ENCODE measurements at regions not wholly inside any gene's neighbourhood (a gene's known extent, or its start where the extent isn't known, plus 50 kb on each side); places are given as distances from the start of the nearest gene placed in this dataset.

GRCh38 chr17:43316522-43317142, 82.2 kb upstream of the ARL4D start (continued):
- TF ChIP-seq, protein P1, sequence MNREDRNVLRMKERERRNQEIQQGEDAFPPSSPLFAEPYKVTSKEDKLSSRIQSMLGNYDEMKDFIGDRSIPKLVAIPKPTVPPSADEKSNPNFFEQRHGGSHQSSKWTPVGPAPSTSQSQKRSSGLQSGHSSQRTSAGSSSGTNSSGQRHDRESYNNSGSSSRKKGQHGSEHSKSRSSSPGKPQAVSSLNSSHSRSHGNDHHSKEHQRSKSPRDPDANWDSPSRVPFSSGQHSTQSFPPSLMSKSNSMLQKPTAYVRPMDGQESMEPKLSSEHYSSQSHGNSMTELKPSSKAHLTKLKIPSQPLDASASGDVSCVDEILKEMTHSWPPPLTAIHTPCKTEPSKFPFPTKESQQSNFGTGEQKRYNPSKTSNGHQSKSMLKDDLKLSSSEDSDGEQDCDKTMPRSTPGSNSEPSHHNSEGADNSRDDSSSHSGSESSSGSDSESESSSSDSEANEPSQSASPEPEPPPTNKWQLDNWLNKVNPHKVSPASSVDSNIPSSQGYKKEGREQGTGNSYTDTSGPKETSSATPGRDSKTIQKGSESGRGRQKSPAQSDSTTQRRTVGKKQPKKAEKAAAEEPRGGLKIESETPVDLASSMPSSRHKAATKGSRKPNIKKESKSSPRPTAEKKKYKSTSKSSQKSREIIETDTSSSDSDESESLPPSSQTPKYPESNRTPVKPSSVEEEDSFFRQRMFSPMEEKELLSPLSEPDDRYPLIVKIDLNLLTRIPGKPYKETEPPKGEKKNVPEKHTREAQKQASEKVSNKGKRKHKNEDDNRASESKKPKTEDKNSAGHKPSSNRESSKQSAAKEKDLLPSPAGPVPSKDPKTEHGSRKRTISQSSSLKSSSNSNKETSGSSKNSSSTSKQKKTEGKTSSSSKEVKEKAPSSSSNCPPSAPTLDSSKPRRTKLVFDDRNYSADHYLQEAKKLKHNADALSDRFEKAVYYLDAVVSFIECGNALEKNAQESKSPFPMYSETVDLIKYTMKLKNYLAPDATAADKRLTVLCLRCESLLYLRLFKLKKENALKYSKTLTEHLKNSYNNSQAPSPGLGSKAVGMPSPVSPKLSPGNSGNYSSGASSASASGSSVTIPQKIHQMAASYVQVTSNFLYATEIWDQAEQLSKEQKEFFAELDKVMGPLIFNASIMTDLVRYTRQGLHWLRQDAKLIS (CRISPR knock-in tag; IDR thresholded peaks at IDR 0.05; ENCODE audit: borderline replicate concordance), result no peak
- TF ChIP-seq NFE2L1 (CRISPR knock-in tag; IDR thresholded peaks at IDR 0.05) (no peak), FOXK1 (CRISPR knock-in tag; IDR thresholded peaks at IDR 0.05) (no peak)

DNA sequence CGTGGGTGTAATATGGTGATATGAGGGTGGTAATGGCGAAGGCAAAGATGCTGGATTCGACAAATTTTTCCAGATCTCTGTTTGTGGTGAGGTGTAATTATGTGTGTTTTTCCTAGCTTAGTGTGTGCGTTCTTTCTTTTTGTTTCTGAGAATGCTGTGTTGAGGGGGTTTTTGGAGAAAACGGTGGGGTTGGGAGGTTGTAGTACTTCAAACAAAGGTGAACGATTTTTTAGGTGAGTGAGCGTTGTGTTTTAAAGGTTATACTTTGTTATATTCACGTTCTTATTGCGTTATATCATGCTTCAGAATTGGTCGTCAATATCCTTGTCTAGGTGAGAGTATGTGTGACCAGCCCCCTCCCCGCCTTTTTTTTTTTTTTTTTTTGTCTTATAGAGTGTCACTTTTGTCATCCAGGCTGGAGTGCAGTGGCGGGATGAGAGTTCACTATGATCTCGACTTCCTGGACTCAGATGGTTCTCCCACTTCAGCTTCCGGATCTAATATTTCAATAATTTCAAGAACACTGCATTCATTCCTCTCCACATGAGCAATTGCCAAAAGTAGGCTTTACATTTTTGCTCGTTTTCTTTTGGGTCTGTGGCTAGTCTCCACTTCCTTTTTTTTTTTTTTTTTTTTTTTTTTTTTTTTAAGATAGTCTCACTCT, 82.2 kb upstream of the RNU2-1 start:
- POLR2A ChIA-PET, result interaction anchor here (0.5 to 2.4 kb wide), 16 partner anchors 52 to 374 kb away, joined by 3 to 14 read pairs (median 5); partner anchors contain the start of genes ARL4D, BRCA1, RND2 and RPL27
- no peak overlapping the region for H3K27ac Mint-ChIP-seq
- DNase-seq (ENCODE audit: low spot score) (no peak), ATAC-seq (no peak)
- CTCF ChIA-PET, result interaction anchor here (0.7 to 3.6 kb wide), 5 partner anchors 104 to 318 kb away, joined by 3 to 13 read pairs (median 4); partner anchors contain the start of genes RPL27 and TMEM106A
- peaks cover 17% of the 10 kb centered on the region for H3K36me3 Mint-ChIP-seq
- peaks cover 14% of the 10 kb centered on the region for H3K9me3 Mint-ChIP-seq
- TF ChIP-seq MAX (CRISPR knock-in tag; IDR thresholded peaks at IDR 0.05) (no peak), ZNF671 (CRISPR knock-in tag; IDR thresholded peaks at IDR 0.05) (no peak), MYBL2 (CRISPR knock-in tag; IDR thresholded peaks at IDR 0.05) (no peak), FOXJ3 (CRISPR knock-in tag; IDR thresholded peaks at IDR 0.05; ENCODE audit: borderline replicate concordance) (no peak), FOXP1 (CRISPR knock-in tag; IDR thresholded peaks at IDR 0.05; ENCODE audit: borderline replicate concordance) (no peak), TCF7 (CRISPR knock-in tag; IDR thresholded peaks at IDR 0.05; ENCODE audit: low read depth) (no peak), ESRRA (CRISPR knock-in tag; IDR thresholded peaks at IDR 0.05; ENCODE audit: borderline replicate concordance) (no peak), ZBTB21 (CRISPR knock-in tag; IDR thresholded peaks at IDR 0.05; ENCODE audit: borderline replicate concordance) (no peak), ZNF416 (CRISPR knock-in tag; IDR thresholded peaks at IDR 0.05) (no peak), CREB1 (CRISPR knock-in tag; IDR thresholded peaks at IDR 0.05) (no peak), ZNF396 (CRISPR knock-in tag; IDR thresholded peaks at IDR 0.05; ENCODE audit: borderline replicate concordance) (no peak)
- H3K27me3 Mint-ChIP-seq (ENCODE audit: low read depth), result peaks cover 10% of the 10 kb centered on the region
- peaks cover 3% of the 10 kb centered on the region; the same call in 1 of the 2 replicates for H3K4me1 Mint-ChIP-seq
- H3K4me3 Mint-ChIP-seq, result no peak overlapping the region

- no peak for DNase-seq (ENCODE audit: low spot score)
- Mint-ChIP-seq H3K4me3 (no peak overlapping the region), H3K9me3 (peaks cover 13% of the 10 kb centered on the region), H3K27me3 (ENCODE audit: low read depth) (peaks cover 10% of the 10 kb centered on the region), H3K4me1 (peaks cover 3% of the 10 kb centered on the region; the same call in 1 of the 2 replicates), H3K36me3 (peaks cover 16% of the 10 kb centered on the region), H3K27ac (no peak overlapping the region)
- POLR2A ChIA-PET, result interaction anchor here (0.6 to 2.4 kb wide), 13 partner anchors 53 to 317 kb away, joined by 3 to 14 read pairs (median 5); partner anchors contain the start of genes BRCA1, RPL27, TMEM106A and VAT1
- ATAC-seq, result no peak
- CTCF ChIA-PET, result interaction anchor here (0.7 to 3.6 kb wide), 5 partner anchors 104 to 317 kb away, joined by 3 to 13 read pairs (median 4); partner anchors contain the start of genes RPL27 and TMEM106A
- TF ChIP-seq FOXK1 (CRISPR knock-in tag; IDR thresholded peaks at IDR 0.05) (no peak), TEAD4 (CRISPR knock-in tag; IDR thresholded peaks at IDR 0.05) (no peak), TP53 (CRISPR knock-in tag; IDR thresholded peaks at IDR 0.05) (no peak), E2F4 (CRISPR knock-in tag; IDR thresholded peaks at IDR 0.05; ENCODE audit: borderline replicate concordance, low read depth) (no peak), JUN (CRISPR knock-in tag; IDR thresholded peaks at IDR 0.05) (no peak), ZNF121 (CRISPR knock-in tag; IDR thresholded peaks at IDR 0.05) (no peak), PRRX2 (CRISPR knock-in tag; IDR thresholded peaks at IDR 0.05) (no peak), ZBTB21 (CRISPR knock-in tag; IDR thresholded peaks at IDR 0.05; ENCODE audit: borderline replicate concordance) (no peak), EMX1 (CRISPR knock-in tag; IDR thresholded peaks at IDR 0.05) (no peak), GRHL2 (CRISPR knock-in tag; IDR thresholded peaks at IDR 0.05; ENCODE audit: insufficient replicate concordance, severe bottlenecking) (no peak), SMAD3 (CRISPR knock-in tag; IDR thresholded peaks at IDR 0.05; ENCODE audit: borderline replicate concordance) (no peak)
- TF ChIP-seq, protein P2, sequence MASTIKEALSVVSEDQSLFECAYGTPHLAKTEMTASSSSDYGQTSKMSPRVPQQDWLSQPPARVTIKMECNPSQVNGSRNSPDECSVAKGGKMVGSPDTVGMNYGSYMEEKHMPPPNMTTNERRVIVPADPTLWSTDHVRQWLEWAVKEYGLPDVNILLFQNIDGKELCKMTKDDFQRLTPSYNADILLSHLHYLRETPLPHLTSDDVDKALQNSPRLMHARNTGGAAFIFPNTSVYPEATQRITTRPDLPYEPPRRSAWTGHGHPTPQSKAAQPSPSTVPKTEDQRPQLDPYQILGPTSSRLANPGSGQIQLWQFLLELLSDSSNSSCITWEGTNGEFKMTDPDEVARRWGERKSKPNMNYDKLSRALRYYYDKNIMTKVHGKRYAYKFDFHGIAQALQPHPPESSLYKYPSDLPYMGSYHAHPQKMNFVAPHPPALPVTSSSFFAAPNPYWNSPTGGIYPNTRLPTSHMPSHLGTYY (CRISPR knock-in tag; IDR thresholded peaks at IDR 0.05), result no peak
These were observed 81.6 kb upstream of the RNU2-1 start for GRCh38 chr17:43315369-43315768.
